SJSA1 (cell line): ENCODE measurements at regions not wholly inside any gene's neighbourhood (a gene's known extent, or its start where the extent isn't known, plus 50 kb on each side); places are given as distances from the start of the nearest gene placed in this dataset.
A peak's percentile ranks its signal among the peaks of the same experiment; 100 is the strongest.
"Not testable (repeated sequence)": the region's sequence is repeated elsewhere in the genome, so short reads cannot be mapped to it uniquely, and the experiment has no call there.

ENCODE experiments used
- DNase-seq, 2 experiments: peaks; one replicate each; pipeline ENCODE4 v3.0.0-alpha.2; 2015 to 2020; ENCODE audit warnings: low spot score in 2 of 2, low read depth in 1 of 2
- H3K27ac ChIP-seq: fragments of 250-450 bp; sonication (Bioruptor Pico); 2 replicates; pipeline ENCODE4 v1.5.1; 2020; ENCODE audit warnings: mild to moderate bottlenecking, moderate library complexity
- H3K27me3 ChIP-seq: fragments of 250-450 bp; sonication (Bioruptor Pico); replicated peaks from 2 replicates; pipeline ENCODE4 v1.5.1; 2020; ENCODE audit warnings: mild to moderate bottlenecking, moderate library complexity
- H3K36me3 ChIP-seq: fragments of 250-450 bp; sonication (Bioruptor Pico); 2 replicates; pipeline ENCODE4 v1.5.1; 2020; ENCODE audit warnings: mild to moderate bottlenecking
- H3K4me1 ChIP-seq: fragments of 250-450 bp; sonication (Bioruptor Pico); replicated peaks from 2 replicates; pipeline ENCODE4 v1.6.1; 2021; ENCODE audit warnings: mild to moderate bottlenecking
- H3K4me3 ChIP-seq: fragments of 250-450 bp; sonication (Bioruptor Pico); 2 replicates; pipeline ENCODE4 v1.5.1; 2020; ENCODE audit warnings: mild to moderate bottlenecking
- H3K9me3 ChIP-seq: fragments of 250-450 bp; sonication (Bioruptor Pico); replicated peaks from 2 replicates; pipeline ENCODE4 v1.5.1; 2020; ENCODE audit warnings: mild to moderate bottlenecking

DNA sequence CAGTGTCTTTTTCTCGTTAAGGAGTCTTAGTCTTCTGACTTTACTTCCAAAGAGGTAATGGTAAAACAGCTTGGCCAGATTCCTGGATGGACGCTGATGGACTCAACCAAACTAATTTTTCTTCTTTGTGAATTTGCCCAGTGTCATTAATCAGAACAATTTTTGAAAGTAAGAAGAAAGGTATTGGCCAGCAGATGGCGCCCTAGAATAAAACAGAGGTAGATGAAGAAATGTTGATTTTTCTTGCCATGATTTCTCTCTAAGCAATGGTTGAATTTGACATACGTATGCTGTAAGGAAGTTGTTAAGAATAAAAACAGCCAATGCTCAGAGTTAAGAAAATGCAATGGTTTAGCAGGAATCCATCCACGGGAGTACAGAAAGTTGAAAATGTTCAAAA, 500.0 kb downstream of the DIRAS2 start:
- Histone ChIP-seq H3K9me3 (no peaks in the 10 kb centered on the region), H3K4me3 (no peak overlapping the region), H3K4me1 (no peaks in the 10 kb centered on the region), H3K27me3 (no peaks in the 10 kb centered on the region), H3K27ac (no peak overlapping the region), H3K36me3 (no peaks in the 10 kb centered on the region)
- DNase-seq, result peak in 1 of 2 experiments; percentile 1

DNA sequence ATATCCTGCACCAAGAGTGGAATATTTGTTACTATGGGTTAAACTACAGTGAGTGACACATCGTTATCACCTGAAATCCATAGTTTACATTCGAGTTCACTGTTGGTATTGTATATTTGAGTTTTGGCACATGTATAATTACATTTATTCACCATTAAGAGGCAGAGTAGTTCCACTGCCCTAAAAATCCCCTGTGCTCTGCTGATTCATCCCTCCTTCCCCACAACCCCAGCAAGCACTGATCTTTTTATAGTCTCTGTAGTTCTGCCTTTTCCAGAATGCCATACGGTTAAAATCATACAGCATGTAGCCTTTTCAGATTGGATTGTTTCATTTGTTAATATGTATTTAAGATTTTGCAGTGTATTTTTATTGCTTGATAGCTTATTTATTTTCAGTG, 495.2 kb downstream of the DIRAS2 start:
- H3K4me3 ChIP-seq, result no peak overlapping the region
- no peak overlapping the region for H3K27ac ChIP-seq
- no peak for DNase-seq
- no peaks in the 10 kb centered on the region for H3K27me3 ChIP-seq
- no peaks in the 10 kb centered on the region for H3K36me3 ChIP-seq
- H3K9me3 ChIP-seq, result no peaks in the 10 kb centered on the region
- H3K4me1 ChIP-seq, result no peaks in the 10 kb centered on the region

DNA sequence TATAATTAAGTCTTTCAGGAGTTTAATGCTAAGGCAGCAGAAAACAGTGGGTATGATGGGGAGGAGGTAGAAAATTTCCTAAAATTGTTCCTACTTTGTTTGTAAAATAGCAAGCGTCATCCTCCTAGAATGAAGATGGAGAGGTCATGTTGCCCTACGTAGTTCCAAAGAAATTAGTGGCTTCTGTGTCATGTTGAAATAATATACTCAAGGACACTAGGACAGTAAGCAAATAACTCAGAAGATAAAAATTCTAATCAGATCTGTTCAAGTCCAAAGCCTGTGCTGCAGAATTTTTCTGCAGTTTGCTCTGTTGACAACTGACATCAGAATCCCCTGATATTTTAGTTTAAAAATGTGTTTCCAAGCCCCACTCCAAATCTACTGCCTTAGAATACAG, 486.3 kb downstream of the DIRAS2 start:
- Histone ChIP-seq H3K27me3 (no peaks in the 10 kb centered on the region), H3K36me3 (no peaks in the 10 kb centered on the region), H3K9me3 (no peaks in the 10 kb centered on the region), H3K4me3 (no peak overlapping the region), H3K4me1 (no peaks in the 10 kb centered on the region), H3K27ac (no peak overlapping the region)
- DNase-seq, result no peak

DNA sequence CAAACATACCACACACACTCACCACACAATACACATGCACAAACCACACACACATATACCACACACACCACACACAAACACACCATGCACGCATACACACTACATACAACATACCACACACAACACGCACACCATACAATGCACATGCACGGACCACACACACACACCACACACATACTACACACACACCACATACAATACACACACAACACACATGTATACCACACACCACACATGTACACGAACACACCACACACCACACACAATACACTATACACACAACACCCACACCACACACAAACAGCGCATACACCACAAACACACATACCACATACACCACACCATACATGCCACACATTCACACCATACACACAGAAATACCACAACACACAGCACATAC, 480.3 kb downstream of the DIRAS2 start:
- Histone ChIP-seq H3K4me1 (no peaks in the 10 kb centered on the region), H3K27ac (no peak overlapping the region), H3K9me3 (no peaks in the 10 kb centered on the region), H3K4me3 (no peak overlapping the region), H3K27me3 (no peaks in the 10 kb centered on the region), H3K36me3 (no peaks in the 10 kb centered on the region)
- no peak for DNase-seq

DNA sequence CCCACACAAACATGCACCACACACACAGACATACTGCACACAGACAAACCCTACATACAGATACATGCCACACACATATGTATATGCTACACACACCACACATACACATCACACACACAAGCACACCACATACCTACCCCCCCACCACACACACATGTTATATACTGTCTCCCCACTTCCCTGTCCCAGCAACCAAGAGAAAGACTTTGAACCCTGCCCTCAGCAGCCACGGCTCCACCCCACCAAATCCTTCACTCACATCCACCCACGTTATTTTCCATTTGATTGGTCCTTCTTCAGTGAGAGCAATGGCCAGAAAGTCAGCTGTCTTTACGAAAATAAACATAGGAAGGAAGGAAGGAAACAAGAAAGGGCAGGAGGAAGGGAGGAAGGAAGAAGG, 479.8 kb downstream of the DIRAS2 start:
- Histone ChIP-seq H3K9me3 (no peaks in the 10 kb centered on the region), H3K4me1 (no peaks in the 10 kb centered on the region), H3K4me3 (no peak overlapping the region), H3K36me3 (no peaks in the 10 kb centered on the region), H3K27ac (no peak overlapping the region), H3K27me3 (no peaks in the 10 kb centered on the region)
- no peak for DNase-seq

DNA sequence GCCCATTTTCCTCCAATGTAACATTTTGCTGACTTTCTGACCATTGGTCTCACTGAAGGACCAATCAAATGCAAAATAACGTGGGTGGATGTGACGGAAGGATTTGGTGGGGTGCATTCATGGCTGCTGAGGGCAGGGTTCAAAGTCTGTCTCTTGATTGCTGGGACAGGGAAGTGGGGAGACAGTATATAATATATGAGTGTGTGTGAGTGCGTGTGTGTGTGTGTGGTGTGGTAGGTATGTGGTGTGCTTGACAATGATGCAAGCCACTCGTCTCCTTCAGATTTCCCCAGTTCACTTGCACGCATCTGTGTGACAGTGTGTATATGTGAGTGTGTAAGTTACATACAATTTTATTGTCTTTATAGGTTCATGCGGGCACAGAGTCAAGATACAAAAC, 477.3 kb downstream of the DIRAS2 start:
- Histone ChIP-seq H3K4me3 (no peak overlapping the region), H3K27ac (no peak overlapping the region), H3K36me3 (no peaks in the 10 kb centered on the region), H3K4me1 (no peaks in the 10 kb centered on the region), H3K27me3 (no peaks in the 10 kb centered on the region), H3K9me3 (no peaks in the 10 kb centered on the region)
- DNase-seq, result no peak

DNA sequence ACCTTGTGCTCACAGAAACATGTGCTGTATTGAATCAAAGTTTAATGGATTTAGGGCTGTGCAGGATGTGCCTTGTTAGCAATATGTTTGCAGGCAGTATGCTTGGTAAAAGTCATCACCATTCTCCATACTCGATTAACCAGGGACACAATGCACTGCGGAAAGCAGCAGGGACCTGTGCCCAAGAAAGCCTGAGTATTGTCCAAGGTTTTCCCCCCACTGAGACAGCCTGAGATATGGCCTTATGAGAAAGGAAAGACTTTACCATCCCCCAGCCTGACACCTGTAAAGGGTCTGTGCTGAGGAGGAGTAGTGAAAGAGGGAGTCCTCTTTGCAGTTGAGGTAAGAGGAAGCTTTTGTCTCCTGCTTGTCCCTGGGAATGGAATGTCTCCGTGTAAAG, 476.2 kb downstream of the DIRAS2 start:
- not testable (repeated sequence) for DNase-seq, H3K27me3 ChIP-seq, H3K4me3 ChIP-seq, H3K27ac ChIP-seq, H3K36me3 ChIP-seq, H3K9me3 ChIP-seq, H3K4me1 ChIP-seq

DNA sequence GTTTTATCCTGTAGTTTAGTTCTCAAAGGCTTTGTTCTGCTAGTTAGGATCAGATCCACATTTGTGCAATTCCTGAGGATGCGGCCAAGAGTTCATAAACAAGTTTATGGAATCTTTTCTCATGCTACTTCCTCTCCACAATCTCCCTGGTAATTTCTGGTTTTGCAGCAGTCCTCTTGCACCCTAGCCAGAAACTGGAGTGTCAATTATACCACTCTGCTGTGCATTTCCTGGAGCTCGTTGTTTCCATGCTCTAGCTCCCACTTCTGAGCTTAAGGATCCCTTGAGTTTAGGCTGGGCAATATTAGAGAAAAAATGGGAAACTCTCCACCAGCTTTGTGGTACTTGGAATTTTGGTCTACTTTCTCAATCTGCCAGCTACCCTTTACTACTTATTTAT, 474.7 kb downstream of the DIRAS2 start:
- Histone ChIP-seq H3K9me3 (no peaks in the 10 kb centered on the region), H3K27ac (no peak overlapping the region), H3K4me1 (no peaks in the 10 kb centered on the region), H3K27me3 (no peaks in the 10 kb centered on the region), H3K4me3 (no peak overlapping the region), H3K36me3 (no peaks in the 10 kb centered on the region)
- DNase-seq, result no peak

DNA sequence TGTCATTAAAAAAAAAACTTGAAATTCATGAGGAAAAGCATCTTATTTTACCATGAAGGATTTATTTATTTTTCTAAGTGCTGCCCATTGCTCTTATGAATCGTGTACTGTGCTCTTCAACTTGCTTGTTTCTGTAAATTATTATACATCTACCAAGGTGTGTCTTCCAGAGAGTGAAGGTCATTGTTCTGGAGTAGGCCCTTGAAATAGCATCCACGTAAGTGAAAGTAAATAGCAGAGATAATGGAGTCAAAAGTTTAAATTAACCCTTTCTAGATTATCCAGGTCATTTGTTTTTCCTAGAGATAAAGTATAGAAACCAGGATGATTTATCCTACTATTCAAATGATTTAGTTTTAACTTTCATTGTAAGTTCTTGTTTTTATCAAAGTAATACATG, 473.1 kb downstream of the DIRAS2 start:
- H3K4me3 ChIP-seq, result no peak overlapping the region
- no peak overlapping the region for H3K27ac ChIP-seq
- no peaks in the 10 kb centered on the region for H3K36me3 ChIP-seq
- no peak for DNase-seq
- H3K4me1 ChIP-seq, result no peaks in the 10 kb centered on the region
- H3K27me3 ChIP-seq, result no peaks in the 10 kb centered on the region
- H3K9me3 ChIP-seq, result no peaks in the 10 kb centered on the region

DNA sequence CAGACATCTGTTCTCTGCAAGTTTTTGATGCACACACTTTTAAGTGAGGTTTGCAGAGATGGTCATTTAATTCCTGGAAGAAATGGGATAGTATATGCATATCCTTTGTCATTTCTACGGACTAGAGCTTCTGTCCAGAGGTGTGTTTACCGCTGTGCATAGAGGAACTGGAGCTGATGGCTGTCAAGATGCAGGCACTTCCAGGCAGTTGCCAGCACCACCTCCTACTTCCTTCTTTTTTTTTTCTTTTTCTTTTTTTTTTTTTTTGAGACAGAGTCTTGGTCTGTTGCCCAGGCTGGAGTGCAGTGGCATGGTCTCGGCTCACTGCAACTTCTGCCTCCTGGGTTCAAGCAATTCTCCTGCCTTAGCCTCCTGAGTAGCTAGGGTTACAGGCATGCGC, 468.7 kb downstream of the DIRAS2 start:
- not testable (repeated sequence) for H3K4me3 ChIP-seq, H3K9me3 ChIP-seq

DNA sequence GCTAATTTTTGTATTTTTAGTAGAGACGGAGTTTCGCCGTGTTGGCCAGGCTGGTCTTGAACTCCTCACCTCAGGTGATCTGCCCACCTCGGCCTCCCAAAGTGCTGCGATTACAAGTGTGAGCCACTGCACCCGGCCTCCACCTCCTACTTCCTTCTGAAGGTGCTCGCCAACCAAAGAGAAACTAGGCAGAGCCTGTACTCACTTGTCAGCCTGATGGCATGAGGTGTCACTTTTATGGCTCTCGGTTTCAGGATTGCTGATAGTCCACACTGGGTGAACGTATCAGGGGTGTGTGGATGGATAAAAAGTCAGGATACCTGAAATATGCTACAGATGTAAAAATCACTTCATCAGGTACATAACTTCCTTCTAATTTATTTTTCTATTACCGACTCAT, 468.3 kb downstream of the DIRAS2 start:
- H3K4me3 ChIP-seq, H3K9me3 ChIP-seq, H3K36me3 ChIP-seq, DNase-seq, H3K4me1 ChIP-seq, H3K27me3 ChIP-seq, H3K27ac ChIP-seq: not testable (repeated sequence)

More for the DNA sequence above, 468.7 kb downstream of the DIRAS2 start:
- H3K27ac ChIP-seq, H3K4me1 ChIP-seq, H3K27me3 ChIP-seq, H3K36me3 ChIP-seq, DNase-seq: not testable (repeated sequence)

DNA sequence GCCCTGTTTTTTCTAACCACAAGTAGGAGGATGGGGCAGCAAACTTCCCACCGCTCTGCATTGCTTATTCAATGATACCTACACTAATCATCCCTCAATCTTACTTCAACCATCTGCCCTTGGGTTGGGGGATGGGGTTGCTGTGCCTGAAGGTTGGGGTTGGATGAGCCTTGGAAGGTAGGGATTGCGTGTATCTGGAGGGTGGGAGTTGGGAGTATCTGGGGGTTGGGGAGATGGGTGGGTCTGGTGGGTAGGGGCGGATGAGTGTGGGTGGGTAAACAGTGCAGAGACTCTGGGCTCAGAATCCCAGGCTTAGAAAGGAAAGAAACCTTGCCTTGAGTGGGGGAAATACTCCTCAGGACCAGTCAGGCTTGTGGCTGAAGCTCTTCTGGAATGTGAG, 467.4 kb downstream of the DIRAS2 start:
- no peaks in the 10 kb centered on the region for H3K27me3 ChIP-seq
- H3K4me1 ChIP-seq, result no peaks in the 10 kb centered on the region
- no peaks in the 10 kb centered on the region for H3K9me3 ChIP-seq
- H3K4me3 ChIP-seq, result no peak overlapping the region
- DNase-seq, result no peak
- H3K27ac ChIP-seq, result no peak overlapping the region
- H3K36me3 ChIP-seq, result no peaks in the 10 kb centered on the region

DNA sequence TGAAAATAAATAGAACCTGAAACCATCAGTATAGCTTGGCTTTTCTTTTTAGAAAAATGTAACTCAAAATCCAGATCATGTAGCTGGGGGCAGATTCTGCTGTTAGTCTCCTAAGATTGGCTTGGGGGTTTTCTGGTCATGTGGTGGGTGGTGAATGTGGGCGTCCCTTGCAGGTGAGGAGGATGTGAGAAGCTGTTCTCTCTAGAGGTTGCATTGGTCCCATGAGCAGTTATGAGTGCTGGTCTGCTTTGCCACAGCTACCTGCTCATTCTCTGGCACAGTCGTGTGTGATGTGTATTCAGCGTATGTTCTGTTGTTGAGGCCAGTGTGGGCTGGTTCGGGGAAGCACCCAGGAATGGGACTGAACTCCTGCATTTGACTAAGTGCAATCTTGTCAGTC, 466.8 kb downstream of the DIRAS2 start:
- Histone ChIP-seq H3K4me3 (no peak overlapping the region), H3K9me3 (no peaks in the 10 kb centered on the region)

DNA sequence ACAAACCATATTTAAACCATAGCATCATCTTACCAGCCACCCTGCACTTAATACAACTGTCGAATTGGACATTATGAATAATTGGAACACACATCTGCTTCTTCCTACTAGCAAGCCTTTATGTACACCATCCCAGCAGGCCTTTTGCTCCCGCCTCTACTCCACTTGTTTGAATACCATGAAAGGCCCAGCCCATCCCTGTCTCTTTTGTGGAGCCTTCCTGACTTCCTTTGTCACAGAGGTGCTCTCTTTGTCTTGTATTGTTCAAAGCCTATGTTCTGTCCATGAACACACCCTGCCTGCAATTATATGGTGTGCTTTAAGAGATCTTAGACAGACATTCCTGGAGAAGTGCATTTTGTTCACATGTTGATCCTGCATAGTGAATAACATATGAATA, 465.7 kb downstream of the DIRAS2 start:
- no peak overlapping the region for H3K27ac ChIP-seq
- H3K9me3 ChIP-seq, result no peaks in the 10 kb centered on the region
- no peaks in the 10 kb centered on the region for H3K36me3 ChIP-seq
- no peak overlapping the region for H3K4me3 ChIP-seq
- DNase-seq, result no peak
- H3K4me1 ChIP-seq, result no peaks in the 10 kb centered on the region
- no peaks in the 10 kb centered on the region for H3K27me3 ChIP-seq

More for the DNA sequence above, 466.8 kb downstream of the DIRAS2 start:
- H3K27me3 ChIP-seq, result no peaks in the 10 kb centered on the region
- no peaks in the 10 kb centered on the region for H3K36me3 ChIP-seq
- DNase-seq, result no peak
- no peak overlapping the region for H3K27ac ChIP-seq
- H3K4me1 ChIP-seq, result no peaks in the 10 kb centered on the region

DNA sequence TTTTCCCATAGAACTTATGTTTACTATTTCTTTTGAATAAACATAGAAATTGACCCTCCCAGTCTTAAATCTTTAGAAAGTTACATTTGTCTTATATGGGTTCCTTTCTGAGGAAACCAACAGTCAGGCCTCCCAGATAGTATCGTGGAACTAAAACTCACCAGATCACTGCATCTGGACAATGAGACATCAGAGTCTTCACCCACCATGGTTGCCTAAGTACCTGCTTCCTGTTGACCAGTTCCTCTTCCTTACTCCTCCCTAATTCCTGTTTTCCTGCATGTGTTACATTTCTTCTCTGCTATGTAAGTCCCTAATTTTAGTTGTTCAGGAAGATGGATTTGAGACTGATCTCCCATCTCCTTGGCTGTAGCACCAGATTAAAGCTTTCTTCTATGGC, 462.2 kb downstream of the DIRAS2 start:
- Histone ChIP-seq H3K9me3 (no peaks in the 10 kb centered on the region), H3K4me3 (no peak overlapping the region), H3K4me1 (no peaks in the 10 kb centered on the region), H3K27ac (no peak overlapping the region), H3K27me3 (no peaks in the 10 kb centered on the region), H3K36me3 (no peaks in the 10 kb centered on the region)
- DNase-seq, result no peak
